NCI-H2107 treated with DMSO at 0.1 percent for 48 hours (cell line): ENCODE measurements at regions not wholly inside any gene's neighbourhood (a gene's known extent, or its start where the extent isn't known, plus 50 kb on each side); places are given as distances from the start of the nearest gene placed in this dataset.
"Not testable (repeated sequence)": the region's sequence is repeated elsewhere in the genome, so short reads cannot be mapped to it uniquely, and the experiment has no call there.

Experiments used
- DNase-seq: peaks from one replicate; lab custom pipeline; 2025; ENCODE audit not compliant: unreplicated experiment; lab: John Stamatoyannopoulos, UW

- DNase-seq = not testable (repeated sequence)
Measured at GRCh38 chr17:20681746-20682722, 102.5 kb downstream of the CDRT15L2 start.

GRCh38 chr17:20683651-20684229 lies 104.2 kb downstream of the CDRT15L2 start:
- DNase-seq = not testable (repeated sequence)

GRCh38 chr17:20684975-20685374 lies 105.5 kb downstream of the CDRT15L2 start:
- DNase-seq = not testable (repeated sequence)

GRCh38 chr17:20687584-20687983 lies 108.1 kb downstream of the CDRT15L2 start:
- not testable (repeated sequence) for DNase-seq

GRCh38 chr17:20689170-20689749 lies 109.7 kb downstream of the CDRT15L2 start:
- not testable (repeated sequence) for DNase-seq

- DNase-seq = not testable (repeated sequence)
Measured at GRCh38 chr17:20692706-20693105, 113.2 kb downstream of the CDRT15L2 start.

- DNase-seq = not testable (repeated sequence)
Measured at GRCh38 chr17:20695871-20696270, 116.3 kb downstream of the CDRT15L2 start.

GRCh38 chr17:20698463-20699206 lies 119.1 kb downstream of the CDRT15L2 start:
- not testable (repeated sequence) for DNase-seq

GRCh38 chr17:20700528-20700927 lies 121.0 kb downstream of the CDRT15L2 start:
- DNase-seq = not testable (repeated sequence)

- not testable (repeated sequence) for DNase-seq
Measured at GRCh38 chr17:20701366-20701765, 121.8 kb downstream of the CDRT15L2 start.

- DNase-seq = no peak
Measured at GRCh38 chr17:20702692-20703091, 123.2 kb downstream of the CDRT15L2 start.

- DNase-seq = no peak
Measured at GRCh38 chr17:20703781-20704180, 124.3 kb downstream of the CDRT15L2 start.

GRCh38 chr17:20705186-20705585 lies 125.7 kb downstream of the CDRT15L2 start:
- DNase-seq = not testable (repeated sequence)

GRCh38 chr17:20706751-20707373 lies 127.3 kb downstream of the CDRT15L2 start:
- DNase-seq = no peak

GRCh38 chr17:20708821-20709220 lies 129.3 kb downstream of the CDRT15L2 start:
- not testable (repeated sequence) for DNase-seq

GRCh38 chr17:20716481-20716880 lies 137.0 kb downstream of the CDRT15L2 start:
- not testable (repeated sequence) for DNase-seq

- DNase-seq = no peak
Measured at GRCh38 chr17:20721171-20721570, 141.6 kb downstream of the CDRT15L2 start.

- not testable (repeated sequence) for DNase-seq
Measured at GRCh38 chr17:20724391-20724790, 144.9 kb downstream of the CDRT15L2 start.

- not testable (repeated sequence) for DNase-seq
Measured at GRCh38 chr17:20727201-20727600, 147.7 kb downstream of the CDRT15L2 start.

GRCh38 chr17:20728181-20728580 lies 148.7 kb downstream of the CDRT15L2 start:
- DNase-seq = no peak
